UCSD-AML1 (cell line): ENCODE measurements at regions not wholly inside any gene's neighbourhood (a gene's known extent, or its start where the extent isn't known, plus 50 kb on each side); places are given as distances from the start of the nearest gene placed in this dataset.
"Not testable (repeated sequence)": the region's sequence is repeated elsewhere in the genome, so short reads cannot be mapped to it uniquely, and the experiment has no call there.

Experiments
- DNase-seq: peaks from one replicate; lab custom pipeline; 2025; ENCODE audit not compliant: unreplicated experiment; lab: John Stamatoyannopoulos, UW

DNA sequence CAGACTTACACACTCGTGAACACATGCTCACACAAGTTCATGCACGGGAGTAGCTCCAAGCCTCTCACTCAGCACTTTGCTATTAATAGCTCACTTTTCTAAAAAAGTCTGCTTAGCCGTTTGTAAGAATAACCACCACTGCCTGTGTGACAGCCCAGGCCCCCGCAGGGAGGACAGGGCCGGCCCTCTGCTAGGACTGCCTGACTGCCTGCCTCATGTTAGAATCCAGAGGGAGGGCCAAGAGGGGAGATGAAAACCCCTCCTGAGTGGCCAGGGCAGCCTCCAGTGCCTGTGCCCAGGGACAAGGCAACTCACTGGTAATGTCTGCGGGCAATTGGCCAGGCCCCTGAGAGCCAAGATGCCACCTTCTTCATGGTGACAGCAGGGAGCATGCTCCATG, 152.9 kb upstream of the PLGLB2 start:
- DNase-seq = not testable (repeated sequence)

DNA sequence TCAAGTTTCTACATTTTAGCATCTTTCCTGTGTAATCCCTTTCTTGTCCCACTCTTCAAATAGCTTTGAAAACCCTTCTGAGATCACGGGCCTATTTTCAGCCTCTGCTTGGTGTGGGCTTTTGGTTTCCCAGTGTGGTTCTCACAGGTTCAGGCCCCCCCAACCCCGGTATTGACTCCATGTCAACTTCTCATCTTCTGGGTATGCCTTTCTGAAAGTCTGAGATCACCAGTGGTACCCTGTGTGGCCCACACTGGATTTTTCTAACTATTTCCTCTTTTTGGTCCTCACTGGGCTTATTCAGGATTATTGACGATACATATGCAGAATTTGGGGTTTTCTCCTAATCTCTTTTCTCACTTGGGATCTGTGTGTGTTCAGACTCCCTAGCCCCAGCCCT, 146.9 kb upstream of the PLGLB2 start:
- DNase-seq = not testable (repeated sequence)

- not testable (repeated sequence) for DNase-seq
These were observed 145.8 kb upstream of the PLGLB2 start for GRCh38 chr2:87602118-87602517.

- DNase-seq = not testable (repeated sequence)
These were observed 145.2 kb upstream of the PLGLB2 start for GRCh38 chr2:87602728-87603127.

DNA sequence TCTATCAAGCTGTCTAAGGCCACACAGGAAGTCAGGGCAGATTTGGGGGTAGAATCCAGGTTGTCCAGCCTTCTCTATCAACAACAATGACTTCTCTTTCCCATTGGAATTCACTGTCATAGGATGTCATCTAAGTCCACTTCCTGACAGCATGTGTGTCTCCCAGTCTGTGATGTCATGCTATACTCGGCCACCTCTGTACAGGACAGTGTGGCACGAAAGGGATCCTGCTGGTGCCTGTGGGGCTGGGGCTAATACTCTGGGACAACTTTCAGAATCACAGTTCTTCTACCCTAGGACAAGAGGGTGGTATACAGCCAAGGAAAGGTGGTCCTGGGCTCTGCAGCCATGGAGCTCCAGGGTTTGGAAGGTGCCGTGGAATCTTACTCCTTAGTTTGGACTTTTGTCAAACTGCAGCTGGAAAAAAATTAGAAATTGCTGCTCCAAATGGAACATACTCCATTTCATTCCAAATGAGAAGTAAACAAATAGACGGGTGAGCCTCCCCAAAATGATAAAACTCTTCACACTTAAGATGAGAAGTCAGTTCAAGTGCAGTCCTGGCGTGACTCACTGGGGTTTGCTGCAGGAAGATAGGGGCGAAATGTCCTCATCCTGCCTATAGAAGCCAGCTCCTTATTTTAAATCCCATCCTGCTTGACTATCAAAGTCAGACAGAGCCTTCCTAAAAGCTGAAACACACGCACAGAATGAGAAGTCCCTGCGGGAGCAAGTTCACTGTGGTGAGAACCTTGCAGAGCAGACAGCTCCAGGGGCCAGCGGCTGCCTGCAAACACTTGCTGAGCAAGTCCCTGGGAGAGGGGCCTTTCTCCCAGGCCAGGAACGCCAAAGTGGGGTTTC, 144.2 kb upstream of the PLGLB2 start:
- not testable (repeated sequence) for DNase-seq

DNA sequence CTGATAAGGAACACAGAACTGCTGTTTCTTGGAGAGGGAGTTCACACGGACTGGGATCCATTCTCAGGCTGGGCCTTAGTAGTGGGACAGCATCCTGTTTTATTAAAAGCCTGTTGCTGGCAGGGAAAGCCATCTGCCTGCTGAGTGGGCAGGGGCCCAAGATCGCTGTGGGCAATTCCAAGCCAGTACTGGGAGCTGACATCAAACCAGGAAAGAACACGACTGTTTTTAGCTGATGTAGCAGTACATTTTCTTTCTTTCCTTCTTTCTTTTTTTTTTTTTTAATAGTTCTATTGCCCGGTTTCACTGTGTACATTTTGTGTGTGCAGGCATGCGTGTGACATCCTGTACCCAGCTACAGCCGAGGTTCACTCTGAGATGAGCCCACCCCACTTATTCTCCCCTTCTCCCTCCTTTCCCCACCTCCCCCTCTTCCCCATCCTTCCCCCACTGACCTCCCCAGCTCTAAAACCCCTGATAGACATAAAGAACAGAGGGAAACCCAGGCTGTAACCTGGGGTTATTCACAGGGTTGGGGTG, 143.5 kb upstream of the PLGLB2 start:
- DNase-seq = not testable (repeated sequence)

DNA sequence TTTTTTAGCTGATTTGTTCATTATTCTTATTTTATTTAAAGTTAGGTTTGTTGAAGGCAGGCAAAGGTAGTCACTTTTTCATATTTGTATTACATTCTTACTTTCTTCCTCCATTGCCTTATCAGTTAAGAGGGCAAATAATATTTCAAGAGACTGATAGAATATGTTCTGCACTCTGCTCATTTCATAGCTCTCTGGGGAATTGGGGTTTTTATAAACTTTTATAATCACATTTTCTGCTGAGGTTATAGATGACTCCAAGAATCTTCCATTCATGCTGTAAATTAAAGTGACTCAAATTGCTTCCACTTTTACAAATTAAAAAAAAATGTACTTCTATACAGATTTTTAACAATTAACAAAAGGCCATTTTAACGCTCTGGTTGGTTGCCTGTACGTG, 142.9 kb upstream of the PLGLB2 start:
- DNase-seq = not testable (repeated sequence)

DNA sequence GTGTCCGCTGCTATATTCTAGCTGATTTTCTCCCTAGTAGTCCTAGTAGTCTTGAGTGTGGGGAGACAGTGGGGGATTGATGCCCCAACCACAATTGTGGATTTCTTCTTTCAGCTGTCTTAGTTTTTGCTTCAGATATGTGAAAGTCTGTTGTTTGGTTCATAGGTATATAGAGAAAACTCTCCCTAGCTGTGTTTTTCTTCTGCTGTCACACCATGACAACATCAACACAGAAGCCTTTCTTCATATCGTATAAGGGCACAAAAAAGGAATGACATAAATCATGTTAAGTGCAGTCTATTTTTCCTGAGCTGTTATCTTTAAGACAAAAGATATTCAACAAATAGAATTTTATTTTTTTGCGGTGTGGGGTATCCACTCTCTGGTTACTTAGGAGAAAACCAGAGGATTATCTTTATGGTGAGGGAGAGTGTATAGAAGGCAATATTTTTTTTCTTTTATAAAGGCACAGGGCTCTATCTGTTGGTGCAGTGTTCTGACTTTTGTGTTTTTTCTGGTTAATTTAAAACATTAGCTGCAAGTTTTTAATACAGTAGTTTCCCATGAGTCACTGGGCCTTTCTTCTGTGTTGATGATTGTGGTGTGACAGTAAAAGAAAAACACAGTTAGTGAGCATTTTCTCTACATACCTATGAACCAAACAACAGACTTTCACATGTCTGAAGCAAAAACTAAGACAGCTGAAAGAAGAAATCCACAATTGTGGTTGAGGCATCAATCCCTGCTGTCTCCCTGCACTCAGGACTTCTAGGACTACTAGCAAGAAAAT, 139.3 kb upstream of the PLGLB2 start:
- not testable (repeated sequence) for DNase-seq

- not testable (repeated sequence) for DNase-seq
These were observed 136.9 kb upstream of the PLGLB2 start for GRCh38 chr2:87610974-87611373.

GRCh38 chr2:87611416-87611815, 136.5 kb upstream of the PLGLB2 start:
- DNase-seq = not testable (repeated sequence)

GRCh38 chr2:87611956-87612355, 135.9 kb upstream of the PLGLB2 start:
- not testable (repeated sequence) for DNase-seq

DNA sequence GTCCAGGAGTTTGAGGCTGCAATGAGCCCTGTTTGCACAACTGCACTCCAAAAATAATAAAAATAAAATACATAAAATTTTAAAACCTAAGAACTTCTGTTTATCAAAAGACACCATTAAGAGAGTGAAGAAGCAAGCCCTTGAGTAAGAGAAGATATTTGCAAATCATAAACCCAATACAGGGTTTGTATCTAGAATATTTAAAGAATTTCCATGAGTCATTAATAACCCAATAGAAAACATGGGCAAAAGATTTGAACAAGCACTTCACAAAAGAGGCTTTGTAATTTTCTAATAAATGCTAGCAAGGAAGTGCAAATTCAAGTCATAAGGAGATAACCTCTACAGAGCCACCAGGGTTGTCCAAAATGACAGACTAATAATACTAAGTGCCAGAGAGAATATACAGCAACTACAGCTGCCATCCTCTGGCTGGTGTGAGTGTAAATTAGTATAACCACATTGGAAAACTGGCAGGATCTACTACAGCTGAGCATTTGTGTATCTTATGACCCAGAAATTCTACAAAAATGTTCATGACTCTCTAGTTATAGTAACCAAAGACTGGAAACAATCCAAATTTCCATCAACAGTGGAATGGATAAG, 133.0 kb upstream of the PLGLB2 start:
- DNase-seq = not testable (repeated sequence)

DNA sequence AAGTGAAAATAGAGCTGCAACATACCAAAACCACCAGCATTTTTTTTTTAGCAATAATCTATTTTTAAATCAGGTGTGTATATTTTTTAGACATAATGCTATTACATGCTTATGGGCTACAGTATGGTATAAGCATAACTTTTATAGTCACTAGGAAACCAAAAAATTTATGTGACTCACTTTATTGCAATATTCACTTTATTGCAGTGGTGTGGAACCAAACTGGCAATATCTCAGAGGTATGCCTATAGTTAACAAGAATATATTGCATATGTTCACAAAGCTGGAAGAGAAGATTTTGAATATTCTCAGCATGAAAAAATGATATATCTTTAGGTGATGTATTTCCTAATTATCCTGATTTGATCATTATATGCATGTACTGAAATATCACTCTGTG, 128.8 kb upstream of the PLGLB2 start:
- DNase-seq = not testable (repeated sequence)

GRCh38 chr2:87621139-87621538, 126.7 kb upstream of the PLGLB2 start:
- not testable (repeated sequence) for DNase-seq

- DNase-seq = not testable (repeated sequence)
These were observed 125.2 kb upstream of the PLGLB2 start for GRCh38 chr2:87622720-87623119.

GRCh38 chr2:87629491-87630458, 118.1 kb upstream of the PLGLB2 start:
- DNase-seq = not testable (repeated sequence)

DNA sequence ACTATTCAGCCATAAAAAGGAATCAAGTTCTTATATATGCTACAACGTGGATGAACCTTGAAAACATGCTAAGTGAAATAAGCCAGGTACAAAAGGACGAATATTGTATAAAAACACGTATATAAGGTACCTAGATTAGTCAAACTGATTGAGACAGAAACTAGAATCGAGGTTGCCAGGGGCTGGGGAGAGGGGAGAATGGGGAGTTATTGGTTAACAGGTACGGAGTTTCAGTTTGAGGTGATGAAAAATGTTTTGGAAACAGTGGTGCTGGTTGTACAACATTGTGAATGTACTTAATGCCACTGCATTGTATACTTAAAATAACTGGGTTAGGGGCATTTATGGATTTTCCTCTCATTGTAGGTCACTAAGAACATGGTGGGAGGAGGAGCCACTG, 117.0 kb upstream of the PLGLB2 start:
- DNase-seq = not testable (repeated sequence)

GRCh38 chr2:87631402-87631801, 116.5 kb upstream of the PLGLB2 start:
- not testable (repeated sequence) for DNase-seq

DNA sequence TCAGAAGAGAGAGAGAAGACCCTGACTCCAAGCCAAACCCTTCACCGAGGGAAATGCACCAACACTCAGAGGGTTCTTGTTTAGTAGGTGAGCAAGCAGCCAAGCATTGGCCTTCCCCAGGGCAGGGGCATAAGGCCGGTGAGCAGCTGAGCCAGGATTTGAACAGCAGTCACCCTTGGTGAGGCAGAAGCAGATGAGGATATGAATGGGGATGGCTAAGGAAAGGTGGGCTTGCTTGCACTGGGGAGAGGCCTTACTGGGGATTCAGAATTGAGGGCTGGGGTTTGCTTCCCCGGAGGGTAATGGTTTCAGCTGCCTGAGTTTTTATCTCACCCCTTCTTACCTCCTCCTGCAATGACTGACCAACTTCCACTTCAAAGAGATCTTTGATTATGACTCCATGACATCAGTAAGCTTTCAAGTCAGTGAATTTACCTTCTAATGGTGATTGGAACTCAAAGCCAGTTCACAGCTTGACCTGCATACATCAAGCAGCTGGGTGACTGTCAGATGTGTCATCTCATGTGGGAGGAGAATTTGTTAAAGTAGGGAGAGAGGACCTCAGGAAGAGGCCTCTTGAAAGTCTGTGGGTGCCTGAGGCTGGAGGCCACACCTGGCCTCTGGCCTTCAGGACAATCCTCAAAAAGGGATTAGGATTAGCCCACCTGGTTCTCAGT, 114.5 kb upstream of the PLGLB2 start:
- not testable (repeated sequence) for DNase-seq
